ENCODE measurements at regions not wholly inside any gene's neighbourhood (a gene's known extent, or its start where the extent isn't known, plus 50 kb on each side); places are given as distances from the start of the nearest gene placed in this dataset.

DNA sequence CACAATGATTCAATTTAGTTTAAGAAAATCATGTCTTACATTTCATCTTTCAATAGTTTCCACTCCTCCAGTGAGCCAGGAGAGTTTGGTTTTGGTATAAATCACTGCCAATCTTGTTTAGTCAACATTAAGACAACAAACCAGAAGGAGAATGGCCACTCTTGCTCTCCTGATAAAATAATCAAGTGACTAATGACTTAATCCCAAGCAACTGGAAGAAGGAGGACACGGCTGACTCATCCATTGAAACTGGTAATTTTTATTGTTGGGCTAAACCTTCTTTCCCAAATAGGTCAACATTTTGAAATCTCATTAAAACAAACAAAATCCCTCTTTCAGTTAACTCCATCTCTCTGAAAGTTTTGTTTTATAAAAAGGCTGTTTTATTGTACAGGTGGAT lies 230.2 kb downstream of the CLCN4 start (continued):
- TF ChIP-seq TEAD4 (IDR thresholded peaks at IDR 0.05; ENCODE audit: low read length) (no peak), TEAD4 (CRISPR knock-in tag; IDR thresholded peaks at IDR 0.05; ENCODE audit: borderline replicate concordance) (no peak), ETV6 (IDR thresholded peaks at IDR 0.05; ENCODE audit: borderline replicate concordance in 1 of 2, low read depth in 2 of 2, low read length in 1 of 2) (no peak), ETV6 (CRISPR knock-in tag; IDR thresholded peaks at IDR 0.05; ENCODE audit: borderline replicate concordance) (no peak)

DNA sequence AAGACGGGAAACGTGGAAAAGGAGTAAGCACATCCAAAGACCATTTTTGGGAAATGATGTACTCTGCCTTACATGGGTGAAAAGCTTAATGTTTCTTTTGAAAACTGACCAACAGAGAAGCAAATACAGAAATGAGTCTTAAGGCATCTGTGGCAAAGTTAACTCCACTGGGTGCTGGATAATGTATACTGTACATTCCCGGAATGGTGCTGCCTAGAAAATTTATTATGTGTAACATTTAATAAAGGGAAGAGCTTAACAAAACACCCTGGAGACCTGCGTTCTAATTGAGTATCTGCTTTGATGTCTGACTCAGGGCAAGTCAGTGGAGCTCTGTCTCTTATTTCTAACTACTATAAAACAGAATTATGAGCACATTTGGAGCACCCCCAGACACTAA lies 230.2 kb downstream of the MID1 start:
- H3K79me2 ChIP-seq (ENCODE audit: control insufficient read depth, insufficient read depth, low read length) = no peaks in the 10 kb centered on the region
- no peak overlapping the region for H3K9ac ChIP-seq (ENCODE audit: insufficient read depth in 1 of 2, low read depth in 2 of 2, low read length in 2 of 2)
- FAIRE-seq = no peak
- no peak for ATAC-seq
- WGBS (ENCODE audit: insufficient coverage, low coverage, missing lambda C conversion rate) = 4% methylated on average over 4 of the region's 4 CpGs
- no peak overlapping the region for H2AFZ ChIP-seq (ENCODE audit: low read depth, low read length)
- intact Hi-C loops (cut with micrococcal nuclease) = no loop called here
- no peaks in the 10 kb centered on the region for H3K9me3 ChIP-seq (replicated peaks; ENCODE audit: control insufficient read depth, insufficient read depth, low read depth, low read length)
- no peak overlapping the region for H3K4me3 ChIP-seq
- H3K36me3 ChIP-seq (ENCODE audit: control insufficient read depth, insufficient read depth, low read length) = no peaks in the 10 kb centered on the region
- ChIA-PET CTCF (ENCODE audit: low intra/inter-chr PET ratio) (no interaction called here), POLR2A (interaction anchor here (0.5 kb wide), 1 partner anchor 20 kb away, joined by 4 read pairs; no protein-coding TSS in a partner anchor)
- no peak overlapping the region for H3K4me2 ChIP-seq (ENCODE audit: insufficient read depth, low read length)
- DNase-seq (ENCODE audit: extremely low read depth in 1 of 4, low spot score in 3 of 4) = no peak
- no TSS peak for BruUV-seq (replicated peaks)
- H4K20me1 ChIP-seq (replicated peaks; ENCODE audit: control insufficient read depth, insufficient read depth, low read length) = no peaks in the 10 kb centered on the region
- in situ Hi-C loops (cut with MboI) = no loop called here
- H3K9me1 ChIP-seq (ENCODE audit: control insufficient read depth, insufficient read depth, low read length) = no peaks in the 10 kb centered on the region
- no peak overlapping the region for H3K27ac ChIP-seq (ENCODE audit: extremely low read depth, low read depth, low read length)
- H3K27me3 ChIP-seq (ENCODE audit: control insufficient read depth in 2 of 2, insufficient read depth in 2 of 2, low read length in 2 of 2) = peaks cover 0 to 5% of the 10 kb centered on the region in 2 experiments; a peak in 1 of 5 replicates
- H3K4me1 ChIP-seq (replicated peaks in 1 of 2; ENCODE audit: control insufficient read depth in 2 of 2, insufficient read depth in 2 of 2, low read length in 2 of 2) = no peaks in the 10 kb centered on the region
- TF ChIP-seq, protein P1, sequence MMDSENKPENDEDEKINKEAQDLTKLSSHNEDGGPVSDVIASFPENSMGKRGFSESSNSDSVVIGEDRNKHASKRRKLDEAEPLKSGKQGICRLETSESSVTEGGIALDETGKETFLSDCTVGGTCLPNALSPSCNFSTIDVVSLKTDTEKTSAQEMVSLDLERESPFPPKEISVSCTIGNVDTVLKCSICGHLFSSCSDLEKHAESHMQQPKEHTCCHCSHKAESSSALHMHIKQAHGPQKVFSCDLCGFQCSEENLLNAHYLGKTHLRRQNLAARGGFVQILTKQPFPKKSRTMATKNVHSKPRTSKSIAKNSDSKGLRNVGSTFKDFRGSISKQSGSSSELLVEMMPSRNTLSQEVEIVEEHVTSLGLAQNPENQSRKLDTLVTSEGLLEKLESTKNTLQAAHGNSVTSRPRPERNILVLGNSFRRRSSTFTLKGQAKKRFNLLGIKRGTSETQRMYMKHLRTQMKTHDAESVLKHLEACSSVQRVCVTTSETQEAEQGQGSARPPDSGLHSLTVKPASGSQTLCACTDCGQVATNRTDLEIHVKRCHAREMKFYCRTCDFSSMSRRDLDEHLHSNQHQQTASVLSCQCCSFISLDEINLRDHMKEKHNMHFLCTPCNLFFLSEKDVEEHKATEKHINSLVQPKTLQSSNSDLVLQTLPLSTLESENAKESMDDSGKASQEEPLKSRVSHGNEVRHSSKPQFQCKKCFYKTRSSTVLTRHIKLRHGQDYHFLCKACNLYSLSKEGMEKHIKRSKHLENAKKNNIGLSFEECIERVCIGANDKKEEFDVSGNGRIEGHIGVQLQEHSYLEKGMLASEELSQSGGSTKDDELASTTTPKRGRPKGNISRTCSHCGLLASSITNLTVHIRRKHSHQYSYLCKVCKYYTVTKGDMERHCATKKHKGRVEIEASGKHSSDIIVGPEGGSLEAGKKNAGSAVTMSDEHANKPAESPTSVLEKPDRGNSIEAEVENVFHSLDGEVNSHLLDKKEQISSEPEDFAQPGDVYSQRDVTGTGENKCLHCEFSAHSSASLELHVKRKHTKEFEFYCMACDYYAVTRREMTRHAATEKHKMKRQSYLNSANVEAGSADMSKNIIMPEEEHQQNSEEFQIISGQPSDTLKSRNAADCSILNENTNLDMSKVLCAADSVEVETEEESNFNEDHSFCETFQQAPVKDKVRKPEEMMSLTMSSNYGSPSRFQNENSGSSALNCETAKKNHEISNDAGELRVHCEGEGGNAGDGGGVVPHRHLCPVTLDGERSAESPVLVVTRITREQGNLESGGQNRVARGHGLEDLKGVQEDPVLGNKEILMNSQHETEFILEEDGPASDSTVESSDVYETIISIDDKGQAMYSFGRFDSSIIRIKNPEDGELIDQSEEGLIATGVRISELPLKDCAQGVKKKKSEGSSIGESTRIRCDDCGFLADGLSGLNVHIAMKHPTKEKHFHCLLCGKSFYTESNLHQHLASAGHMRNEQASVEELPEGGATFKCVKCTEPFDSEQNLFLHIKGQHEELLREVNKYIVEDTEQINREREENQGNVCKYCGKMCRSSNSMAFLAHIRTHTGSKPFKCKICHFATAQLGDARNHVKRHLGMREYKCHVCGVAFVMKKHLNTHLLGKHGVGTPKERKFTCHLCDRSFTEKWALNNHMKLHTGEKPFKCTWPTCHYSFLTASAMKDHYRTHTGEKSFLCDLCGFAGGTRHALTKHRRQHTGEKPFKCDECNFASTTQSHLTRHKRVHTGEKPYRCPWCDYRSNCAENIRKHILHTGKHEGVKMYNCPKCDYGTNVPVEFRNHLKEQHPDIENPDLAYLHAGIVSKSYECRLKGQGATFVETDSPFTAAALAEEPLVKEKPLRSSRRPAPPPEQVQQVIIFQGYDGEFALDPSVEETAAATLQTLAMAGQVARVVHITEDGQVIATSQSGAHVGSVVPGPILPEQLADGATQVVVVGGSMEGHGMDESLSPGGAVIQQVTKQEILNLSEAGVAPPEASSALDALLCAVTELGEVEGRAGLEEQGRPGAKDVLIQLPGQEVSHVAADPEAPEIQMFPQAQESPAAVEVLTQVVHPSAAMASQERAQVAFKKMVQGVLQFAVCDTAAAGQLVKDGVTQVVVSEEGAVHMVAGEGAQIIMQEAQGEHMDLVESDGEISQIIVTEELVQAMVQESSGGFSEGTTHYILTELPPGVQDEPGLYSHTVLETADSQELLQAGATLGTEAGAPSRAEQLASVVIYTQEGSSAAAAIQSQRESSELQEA (IDR thresholded peaks at IDR 0.05; ENCODE audit: low read depth) = no peak
- TF ChIP-seq TCF7 (IDR thresholded peaks at IDR 0.05; ENCODE audit: borderline replicate concordance) = no peak
- no peak for TF ChIP-seq ZBTB17 (CRISPR knock-in tag; IDR thresholded peaks at IDR 0.05)
- TF ChIP-seq, protein P2, sequence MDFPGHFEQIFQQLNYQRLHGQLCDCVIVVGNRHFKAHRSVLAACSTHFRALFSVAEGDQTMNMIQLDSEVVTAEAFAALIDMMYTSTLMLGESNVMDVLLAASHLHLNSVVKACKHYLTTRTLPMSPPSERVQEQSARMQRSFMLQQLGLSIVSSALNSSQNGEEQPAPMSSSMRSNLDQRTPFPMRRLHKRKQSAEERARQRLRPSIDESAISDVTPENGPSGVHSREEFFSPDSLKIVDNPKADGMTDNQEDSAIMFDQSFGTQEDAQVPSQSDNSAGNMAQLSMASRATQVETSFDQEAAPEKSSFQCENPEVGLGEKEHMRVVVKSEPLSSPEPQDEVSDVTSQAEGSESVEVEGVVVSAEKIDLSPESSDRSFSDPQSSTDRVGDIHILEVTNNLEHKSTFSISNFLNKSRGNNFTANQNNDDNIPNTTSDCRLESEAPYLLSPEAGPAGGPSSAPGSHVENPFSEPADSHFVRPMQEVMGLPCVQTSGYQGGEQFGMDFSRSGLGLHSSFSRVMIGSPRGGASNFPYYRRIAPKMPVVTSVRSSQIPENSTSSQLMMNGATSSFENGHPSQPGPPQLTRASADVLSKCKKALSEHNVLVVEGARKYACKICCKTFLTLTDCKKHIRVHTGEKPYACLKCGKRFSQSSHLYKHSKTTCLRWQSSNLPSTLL (IDR thresholded peaks at IDR 0.05) = no peak
- no peak for TF ChIP-seq KAT7 (CRISPR knock-in tag; IDR thresholded peaks at IDR 0.05; ENCODE audit: borderline replicate concordance)
- TF ChIP-seq CSDE1 (IDR thresholded peaks at IDR 0.05) = no peak
- TF ChIP-seq GATA2 (CRISPR knock-in tag; IDR thresholded peaks at IDR 0.05) = no peak
- no peak for TF ChIP-seq NFATC3 (IDR thresholded peaks at IDR 0.05)
- no peak for TF ChIP-seq SMARCE1 (IDR thresholded peaks at IDR 0.05)

All from K562 (cell line).